GM18511 (cell line): ENCODE measurements at regions not wholly inside any gene's neighbourhood (a gene's known extent, or its start where the extent isn't known, plus 50 kb on each side); places are given as distances from the start of the nearest gene placed in this dataset.
"Not testable (repeated sequence)": the region's sequence is repeated elsewhere in the genome, so short reads cannot be mapped to it uniquely, and the experiment has no call there.

ENCODE experiments used
- ATAC-seq: cut with Tn5 transposase; IDR thresholded peaks from one replicate; pipeline ENCODE4 v1.9.1; 2021; ENCODE audit warnings: mild to moderate bottlenecking, moderate library complexity; ENCODE audit not compliant: unreplicated experiment

DNA sequence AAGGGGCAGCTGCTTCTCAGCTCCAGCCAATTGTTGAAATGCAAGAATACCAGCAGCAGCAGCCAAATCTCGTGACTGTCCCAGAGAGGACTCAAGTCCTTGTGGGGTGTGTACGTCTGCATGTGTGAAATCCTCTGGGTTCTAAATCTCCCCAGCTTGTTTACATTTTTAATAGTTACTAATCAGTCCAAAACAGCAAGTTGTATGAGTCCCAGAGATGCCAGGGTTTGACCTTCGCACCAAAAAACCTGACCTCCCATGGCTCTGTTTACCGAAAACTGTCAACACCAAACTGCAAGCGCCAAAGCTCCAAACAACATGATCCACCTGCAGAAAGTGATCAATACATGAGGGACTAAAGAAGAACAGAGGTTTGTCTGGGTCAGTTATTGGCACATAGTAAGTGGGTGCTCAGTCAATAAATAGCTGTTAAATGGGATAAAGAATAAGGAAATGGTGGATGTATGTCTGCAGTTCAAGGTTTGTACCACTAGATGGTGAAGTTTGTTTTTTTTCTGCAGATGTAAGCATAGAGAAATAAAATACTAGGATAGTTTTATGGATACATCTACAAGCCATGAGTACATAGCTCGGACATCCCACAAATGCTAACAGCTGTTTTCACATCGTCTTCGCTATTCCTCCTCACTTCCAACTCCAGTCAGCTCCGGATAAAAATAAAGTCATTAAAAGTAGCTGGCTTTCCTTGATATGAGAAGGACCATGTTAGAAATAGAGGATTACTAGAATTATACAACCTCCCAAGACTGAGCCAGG lies 85.3 kb upstream of the ADRB2 start:
- peak; percentile 73 for ATAC-seq

DNA sequence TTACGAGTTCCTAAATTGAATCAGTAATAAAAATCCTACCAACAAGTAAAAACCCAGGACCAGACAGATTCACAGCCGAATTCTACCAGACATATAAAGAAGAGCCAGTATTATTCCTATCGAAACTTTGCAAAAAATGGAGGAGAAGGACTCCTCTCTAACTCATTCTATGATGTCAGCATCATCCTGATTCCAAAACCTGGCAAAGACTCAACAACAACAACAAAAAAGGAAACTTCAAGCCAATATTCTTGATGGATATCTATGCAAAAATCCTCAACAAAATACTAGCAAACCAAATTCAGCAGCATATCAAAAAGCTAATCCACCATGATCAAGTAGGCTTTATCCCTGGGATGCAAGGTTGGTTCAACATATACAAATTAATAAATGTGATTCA lies 84.6 kb upstream of the ADRB2 start:
- not testable (repeated sequence) for ATAC-seq

DNA sequence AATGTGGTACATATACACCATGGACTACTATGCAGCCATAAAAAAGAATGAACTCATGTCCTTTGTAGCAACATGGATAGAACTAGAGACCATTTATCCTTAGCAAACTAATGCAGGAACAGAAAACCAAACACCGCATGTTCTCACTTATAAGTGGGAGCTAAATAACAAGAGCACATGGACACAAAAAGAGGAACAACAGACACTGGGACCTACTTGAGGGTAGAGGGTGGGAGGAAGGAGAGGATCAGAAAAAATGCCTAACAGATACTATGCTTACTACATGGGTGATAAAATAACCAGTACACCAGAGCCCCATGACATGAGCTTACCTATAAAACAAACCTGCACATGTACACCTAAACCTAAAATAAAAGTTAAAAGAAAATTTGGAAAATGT lies 82.0 kb upstream of the ADRB2 start:
- not testable (repeated sequence) for ATAC-seq

DNA sequence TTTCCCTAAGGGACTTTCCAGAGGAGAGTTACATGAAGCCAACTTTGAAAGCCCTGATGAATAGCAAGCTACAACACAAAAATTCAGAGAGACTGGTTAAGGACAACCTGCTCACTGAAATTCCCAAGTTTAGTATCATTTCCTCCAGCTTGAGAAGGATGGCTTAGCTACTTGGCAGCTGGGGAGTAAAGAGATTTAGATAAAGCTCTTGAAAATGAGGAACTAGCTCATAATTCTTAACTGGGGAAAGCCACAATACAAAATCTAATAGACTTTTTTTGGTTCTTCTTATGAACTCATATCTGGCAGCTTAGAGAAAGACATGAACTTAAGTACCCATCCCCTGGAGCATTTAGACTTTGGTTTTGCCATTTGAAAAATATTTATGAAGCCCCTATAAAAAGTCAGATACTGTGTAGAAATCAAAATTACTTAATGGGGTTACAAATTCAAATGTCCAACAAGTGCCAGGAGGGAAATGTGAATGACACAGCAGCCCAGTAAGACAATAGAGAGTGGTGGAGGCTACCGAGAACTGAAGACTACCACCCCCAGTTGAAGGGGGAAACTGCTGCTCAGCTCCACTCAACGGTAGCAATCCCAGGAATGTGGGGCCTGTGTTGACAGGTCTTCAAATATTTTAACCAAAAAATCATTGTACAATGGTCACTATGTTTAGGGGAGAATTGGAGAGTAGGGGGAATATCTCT lies 79.4 kb upstream of the ADRB2 start:
- peak; percentile 97 for ATAC-seq

DNA sequence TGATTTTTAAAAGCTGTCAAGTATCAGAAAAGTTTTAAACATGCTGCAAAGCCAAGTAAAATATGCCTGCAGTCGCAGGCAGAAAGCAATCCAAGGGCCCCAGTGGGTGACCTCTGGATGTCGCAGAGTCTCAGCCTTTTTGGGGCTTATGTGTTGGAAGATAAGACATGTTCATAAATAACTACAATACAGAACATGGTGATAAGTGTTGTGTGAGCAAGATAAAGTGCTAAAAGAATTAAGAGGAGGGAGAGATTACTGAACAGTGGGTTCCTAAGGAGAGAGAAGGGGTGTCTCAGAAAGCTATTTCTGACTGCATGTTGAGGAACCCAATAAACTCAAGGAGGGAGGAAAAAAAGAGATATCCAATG lies 78.9 kb upstream of the ADRB2 start:
- ATAC-seq = no peak

DNA sequence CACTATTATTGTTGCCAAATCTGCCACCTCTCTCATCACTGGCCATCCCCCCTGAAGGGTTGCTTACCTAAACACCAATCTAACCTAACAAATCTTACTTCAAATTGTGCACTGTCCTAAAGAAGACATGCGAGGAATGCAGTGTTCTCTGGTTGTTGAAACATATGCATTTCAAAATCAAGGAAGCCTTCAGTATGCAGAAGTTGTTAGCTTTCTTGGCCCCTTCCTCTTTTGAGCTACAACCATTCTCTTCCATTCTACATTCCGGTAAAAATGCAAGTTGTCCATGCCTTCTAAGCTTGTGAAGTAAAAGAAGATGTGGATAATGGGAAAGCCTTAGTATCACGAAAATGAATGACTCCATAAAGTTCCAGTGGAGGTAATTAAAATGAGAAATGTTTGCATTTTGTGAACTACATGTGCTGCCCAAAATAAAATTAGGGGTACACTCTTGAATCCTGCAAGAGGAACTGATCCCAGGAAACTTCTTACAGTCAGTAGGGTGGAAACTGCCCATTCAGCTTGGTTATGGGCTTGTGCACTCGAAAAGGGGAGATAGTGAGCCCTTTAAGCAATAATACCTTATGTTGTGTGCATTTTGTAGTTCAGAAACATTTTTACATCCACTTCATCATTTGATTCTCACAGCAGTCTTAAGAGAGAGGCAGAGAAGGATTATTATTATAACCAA lies 77.6 kb upstream of the ADRB2 start:
- ATAC-seq = no peak

DNA sequence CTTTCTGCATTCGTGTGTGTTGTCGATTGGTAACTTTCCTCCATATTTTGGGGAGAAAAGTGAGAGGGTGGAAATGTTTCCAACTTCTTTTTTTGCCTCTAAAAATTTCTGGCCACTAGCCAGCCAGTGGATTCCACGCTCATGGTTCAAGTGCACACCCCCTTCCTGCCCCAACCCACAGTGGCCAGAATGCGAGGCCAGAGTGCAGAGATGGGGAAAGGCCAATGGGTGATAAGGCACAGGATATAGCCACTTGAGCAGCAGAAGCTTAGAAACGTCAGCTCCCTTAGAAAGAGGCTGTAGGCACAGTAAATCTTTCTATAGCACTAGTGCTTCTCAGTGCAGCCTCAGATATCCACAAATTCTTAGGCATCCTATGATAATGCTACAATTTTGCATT lies 75.8 kb upstream of the ADRB2 start:
- ATAC-seq = no peak

DNA sequence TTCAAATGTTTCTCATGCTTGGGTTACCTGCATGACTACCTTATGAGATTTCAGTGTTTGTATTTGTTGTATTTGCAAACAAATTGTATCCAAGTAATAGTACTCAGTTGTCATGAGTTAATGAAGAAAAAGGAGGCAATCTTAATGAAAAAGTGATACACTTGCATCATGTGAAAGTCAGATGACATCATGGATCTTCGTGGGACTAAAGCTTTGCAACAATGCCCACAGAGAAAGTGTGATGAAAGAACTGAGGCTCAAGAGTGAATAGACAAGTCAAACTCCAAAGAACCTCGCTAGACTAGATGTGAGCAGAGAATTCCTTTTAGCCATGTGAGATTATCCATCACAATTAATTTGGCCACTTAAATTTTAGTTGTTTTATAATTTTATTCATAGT lies 75.4 kb upstream of the ADRB2 start:
- no peak for ATAC-seq

DNA sequence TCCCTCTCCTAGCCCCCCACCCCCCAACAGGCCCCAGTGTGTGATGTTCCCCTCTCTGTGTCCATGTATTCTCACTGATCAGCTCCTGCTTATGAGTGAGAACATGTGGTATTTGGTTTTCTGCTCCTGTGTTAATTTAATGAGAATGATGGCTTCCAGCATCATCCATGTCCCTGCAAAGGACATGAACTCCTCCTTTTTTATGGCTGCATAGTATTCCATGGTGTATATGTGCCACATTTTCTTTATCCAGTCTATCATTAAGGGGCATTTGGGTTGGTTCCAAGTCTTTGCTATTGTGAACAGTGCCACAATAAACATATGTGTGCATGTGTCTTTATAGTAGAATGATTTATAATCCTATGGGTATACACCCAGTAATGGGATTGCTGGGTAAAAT lies 74.0 kb upstream of the ADRB2 start:
- not testable (repeated sequence) for ATAC-seq

DNA sequence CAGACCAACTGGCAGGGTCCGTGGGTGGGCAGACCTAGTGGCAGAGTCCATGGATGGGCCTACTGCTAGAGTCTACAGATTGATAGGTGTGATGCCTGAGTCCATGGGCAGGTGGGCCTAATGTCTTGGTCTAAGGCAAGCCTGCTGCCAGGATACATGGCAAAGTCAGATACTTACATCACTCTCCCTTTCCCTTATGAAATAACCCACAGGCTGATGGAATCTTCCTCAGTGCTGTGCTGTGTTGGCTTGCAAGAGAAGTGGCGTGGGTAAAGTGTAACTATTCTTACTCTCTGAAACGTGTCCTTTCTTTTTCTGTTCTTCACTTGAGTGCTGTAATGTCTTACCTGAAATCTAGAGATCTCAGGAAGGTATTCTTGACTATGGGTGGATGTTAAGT lies 67.3 kb upstream of the ADRB2 start:
- ATAC-seq = no peak

DNA sequence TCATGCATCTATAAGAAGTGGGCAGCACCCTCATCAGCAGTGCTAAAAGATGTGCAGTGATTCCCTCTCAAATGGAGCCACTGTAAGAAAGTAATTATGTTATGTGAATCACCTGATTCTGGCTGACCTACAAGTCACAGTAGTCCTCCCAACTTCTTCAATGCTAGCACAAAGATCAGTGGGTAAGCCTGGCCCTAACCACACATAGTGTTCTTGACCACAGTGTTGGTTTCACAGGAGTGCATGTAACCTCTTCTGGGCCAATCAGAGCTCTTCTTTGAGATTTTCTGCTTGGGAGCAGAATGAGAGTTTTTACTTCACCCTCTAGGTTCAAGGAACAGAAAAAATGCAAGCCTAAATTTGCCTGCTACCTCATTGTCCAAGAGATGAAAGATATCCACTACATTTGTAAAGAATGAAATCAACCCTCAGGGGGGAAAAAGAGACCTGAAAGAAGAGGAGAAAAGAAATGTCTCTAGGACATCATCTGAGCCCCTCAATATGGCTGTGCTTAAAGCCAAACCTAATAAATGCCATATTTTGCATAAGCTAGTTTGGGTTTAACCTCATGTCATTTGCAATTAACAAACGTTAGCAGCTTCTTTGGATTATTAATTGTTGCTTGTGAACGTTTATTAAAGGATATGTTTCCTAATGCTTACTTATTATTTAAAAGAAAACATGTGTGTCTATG lies 65.3 kb upstream of the ADRB2 start:
- ATAC-seq = peak; percentile 100

DNA sequence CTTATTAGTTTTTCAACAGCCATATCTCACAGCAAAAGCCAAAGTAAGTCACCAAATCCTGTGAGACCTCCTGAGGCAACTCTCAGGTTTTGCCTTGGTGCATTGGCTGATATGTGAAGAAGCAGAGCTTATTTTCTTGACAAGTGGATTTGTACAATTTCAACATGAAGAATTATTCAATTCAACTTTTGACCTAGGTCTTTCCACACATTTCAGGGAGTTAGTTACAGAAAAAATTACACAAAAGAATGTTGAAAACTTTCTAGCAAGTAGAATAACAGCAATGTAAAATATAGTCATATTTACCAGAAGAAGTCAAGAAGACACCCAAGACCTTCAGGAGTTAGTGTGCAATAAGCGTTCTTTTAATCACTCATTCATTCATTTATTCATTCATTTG lies 62.4 kb upstream of the ADRB2 start:
- ATAC-seq = no peak

DNA sequence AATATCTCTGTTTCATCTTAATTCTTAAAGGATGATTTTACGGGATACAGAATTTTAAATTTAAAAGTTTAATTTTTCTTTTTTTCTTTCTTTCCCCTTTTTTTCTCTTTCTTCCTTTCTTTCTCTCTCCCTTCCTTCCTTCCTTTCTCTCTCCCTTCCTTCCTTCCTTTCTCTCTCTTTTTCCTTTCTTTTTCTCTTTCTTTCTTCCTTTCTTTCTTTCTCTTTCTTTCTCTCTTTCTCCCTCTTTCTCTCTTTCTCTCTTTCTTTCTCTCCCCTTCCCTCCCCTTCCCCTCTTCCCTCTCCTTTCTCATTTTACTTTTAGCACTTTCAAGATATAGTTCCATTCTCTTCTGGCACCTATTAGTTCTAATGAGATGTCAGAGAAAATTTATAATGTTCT lies 61.4 kb upstream of the ADRB2 start:
- ATAC-seq = no peak

DNA sequence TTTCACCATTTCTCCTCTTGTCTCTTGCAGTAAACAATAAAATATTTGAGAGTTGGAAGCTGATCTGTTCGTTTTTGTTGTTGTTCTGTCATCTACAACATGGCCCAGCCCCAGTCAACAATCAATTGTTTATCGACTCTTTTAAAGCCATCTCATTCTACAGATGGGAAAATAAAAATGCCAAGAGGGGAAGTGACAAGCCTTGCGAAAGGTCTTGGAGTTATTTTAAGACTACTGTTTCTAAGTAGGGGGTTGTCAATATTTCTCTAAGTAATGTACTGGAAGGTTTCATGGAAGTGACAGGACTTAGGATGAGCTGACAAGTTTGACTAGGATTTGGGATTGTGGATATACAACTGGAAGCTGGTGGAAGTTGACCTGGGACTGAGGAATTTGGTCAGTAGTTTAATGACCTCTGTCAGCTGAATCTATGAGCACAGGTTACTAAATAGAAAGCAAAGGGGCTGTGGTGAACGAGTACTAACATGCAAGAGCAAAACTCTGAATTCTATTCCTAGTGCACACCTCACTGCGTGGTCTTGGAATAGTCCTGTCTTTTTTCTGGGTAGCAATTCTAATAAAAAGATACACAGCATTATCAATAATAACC lies 57.5 kb upstream of the ADRB2 start:
- ATAC-seq = no peak

DNA sequence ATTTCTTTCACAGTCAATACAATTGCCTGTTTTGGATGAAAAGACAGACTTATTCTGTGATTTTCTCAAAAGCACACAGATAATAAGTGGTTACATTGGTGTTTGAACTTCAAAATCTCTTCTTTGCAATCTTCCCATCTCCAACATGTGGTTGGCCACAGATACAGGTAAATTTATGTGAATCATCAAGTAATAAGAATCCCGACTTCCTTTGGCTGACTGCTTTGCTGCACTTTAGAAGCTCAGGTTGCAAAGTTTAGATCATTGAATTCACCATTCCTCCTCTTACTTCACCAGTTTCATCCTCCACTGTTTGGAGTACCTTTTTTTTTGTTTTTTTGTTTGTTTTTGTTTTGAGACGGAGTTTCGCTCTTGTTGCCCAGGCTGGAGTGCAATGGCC lies 56.5 kb upstream of the ADRB2 start:
- no peak for ATAC-seq

DNA sequence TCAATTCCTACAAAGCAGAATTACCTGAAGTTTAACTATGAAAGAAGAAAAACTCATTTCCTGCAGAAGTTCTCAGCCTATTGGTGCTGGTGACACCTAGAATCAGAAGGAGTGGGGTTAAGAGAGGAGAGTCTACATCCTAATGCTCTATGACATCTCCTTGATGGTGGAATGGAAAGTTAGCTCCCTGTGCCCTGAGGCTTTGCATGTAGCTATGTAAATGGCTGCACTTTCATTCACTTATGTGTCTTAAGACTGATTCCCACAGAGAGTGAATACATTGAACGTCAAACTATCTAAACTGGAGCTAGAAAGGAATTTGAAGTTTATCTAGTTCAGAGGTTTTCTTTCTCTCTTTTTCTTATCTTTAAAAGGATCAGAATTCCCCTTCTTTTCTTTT lies 52.1 kb upstream of the ADRB2 start:
- no peak for ATAC-seq

DNA sequence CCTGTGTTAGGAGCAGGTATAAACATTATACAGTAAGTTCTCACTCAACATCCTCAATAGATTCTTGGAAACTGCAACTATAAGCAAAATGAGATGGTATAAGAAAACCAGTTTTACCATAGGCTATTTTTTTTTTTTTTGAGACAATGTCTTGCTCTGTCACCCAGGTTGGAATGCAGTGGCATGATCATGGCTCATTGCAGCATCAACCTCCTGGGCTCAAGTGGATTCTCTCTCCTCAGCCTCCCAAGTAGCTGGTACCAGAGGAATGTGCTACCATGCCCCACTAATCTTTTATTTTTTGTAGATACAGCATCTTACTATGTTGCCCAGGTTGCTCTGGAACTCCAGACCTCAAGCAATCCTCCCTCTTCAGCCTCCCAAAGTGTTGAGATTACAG lies 50.1 kb upstream of the ADRB2 start:
- no peak for ATAC-seq
